Mammary epithelial cell (primary cell): ENCODE measurements at regions not wholly inside any gene's neighbourhood (a gene's known extent, or its start where the extent isn't known, plus 50 kb on each side); places are given as distances from the start of the nearest gene placed in this dataset.

Experiments
- EZH2 ChIP-seq: IDR thresholded peaks from 2 replicates; pipeline ENCODE4 v1.6.1; 2012; ENCODE audit warnings: low read length, inconsistent platforms, borderline replicate concordance
- TF ChIP-seq, protein P1 (sequence below), 2 donors: IDR thresholded peaks in 1 of 2; conservative IDR thresholded peaks in 1 of 2; 2 replicates each; pipeline ENCODE4 v1.5.1; 2011 to 2012; ENCODE audit warnings: inconsistent platforms in 2 of 2, low read length in 2 of 2, mild to moderate bottlenecking in 2 of 2, control low read depth in 1 of 2, low read depth in 1 of 2; ENCODE audit not compliant: insufficient read depth in 1 of 2; ENCODE audit errors: extremely low read depth in 1 of 2

DNA sequence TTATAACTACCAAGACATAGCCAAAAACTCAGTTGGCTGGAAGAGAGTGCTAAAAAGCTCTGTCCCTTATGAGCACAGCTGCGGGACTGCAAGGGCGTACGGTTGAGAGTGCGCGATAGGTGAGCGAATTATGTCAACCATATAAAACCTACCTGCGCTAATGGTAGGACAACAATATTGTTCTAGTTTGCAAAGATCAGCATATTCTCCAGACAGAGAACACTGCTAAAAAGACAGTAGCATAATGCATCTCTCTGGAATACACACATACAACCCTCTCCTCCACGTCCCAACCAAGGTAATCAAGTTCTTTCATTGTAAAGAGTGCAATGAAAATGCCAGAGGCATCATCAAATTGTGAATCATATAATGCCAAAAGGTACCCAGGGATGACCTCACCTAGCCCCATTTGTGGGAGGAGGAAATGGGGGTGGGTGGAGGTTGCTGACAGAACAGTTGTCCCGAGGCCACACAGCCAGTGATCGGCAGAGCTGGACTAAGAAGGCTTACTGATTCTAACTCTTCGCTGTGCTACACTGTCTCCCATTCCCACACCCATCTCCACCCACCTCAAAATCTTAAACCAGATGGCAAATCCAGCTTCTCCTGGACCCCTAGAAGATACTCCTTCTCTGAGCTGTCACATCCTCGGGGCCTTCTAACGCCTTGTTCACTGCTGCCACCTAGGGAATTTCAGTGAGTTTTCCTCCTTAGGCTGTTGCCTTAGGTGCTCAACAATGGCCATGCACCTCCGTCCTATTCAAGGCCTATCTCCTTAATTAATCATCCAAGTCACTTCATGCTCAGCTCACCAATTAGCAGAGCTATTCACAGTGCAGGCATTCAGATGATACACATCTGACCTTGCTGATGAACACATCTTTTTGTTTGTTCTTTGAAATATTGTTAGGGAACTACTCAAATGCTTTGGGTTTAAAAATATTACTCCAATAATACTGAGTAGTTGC lies 60.7 kb downstream of the RPL22L1 start:
- TF ChIP-seq, protein P1, sequence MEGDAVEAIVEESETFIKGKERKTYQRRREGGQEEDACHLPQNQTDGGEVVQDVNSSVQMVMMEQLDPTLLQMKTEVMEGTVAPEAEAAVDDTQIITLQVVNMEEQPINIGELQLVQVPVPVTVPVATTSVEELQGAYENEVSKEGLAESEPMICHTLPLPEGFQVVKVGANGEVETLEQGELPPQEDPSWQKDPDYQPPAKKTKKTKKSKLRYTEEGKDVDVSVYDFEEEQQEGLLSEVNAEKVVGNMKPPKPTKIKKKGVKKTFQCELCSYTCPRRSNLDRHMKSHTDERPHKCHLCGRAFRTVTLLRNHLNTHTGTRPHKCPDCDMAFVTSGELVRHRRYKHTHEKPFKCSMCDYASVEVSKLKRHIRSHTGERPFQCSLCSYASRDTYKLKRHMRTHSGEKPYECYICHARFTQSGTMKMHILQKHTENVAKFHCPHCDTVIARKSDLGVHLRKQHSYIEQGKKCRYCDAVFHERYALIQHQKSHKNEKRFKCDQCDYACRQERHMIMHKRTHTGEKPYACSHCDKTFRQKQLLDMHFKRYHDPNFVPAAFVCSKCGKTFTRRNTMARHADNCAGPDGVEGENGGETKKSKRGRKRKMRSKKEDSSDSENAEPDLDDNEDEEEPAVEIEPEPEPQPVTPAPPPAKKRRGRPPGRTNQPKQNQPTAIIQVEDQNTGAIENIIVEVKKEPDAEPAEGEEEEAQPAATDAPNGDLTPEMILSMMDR (conservative IDR thresholded peaks at IDR 0.05 in 1 of 2, IDR thresholded peaks at IDR 0.05 in 1 of 2; ENCODE audit: extremely low read depth in 1 of 2, insufficient read depth in 1 of 2, low read depth in 1 of 2, low read length in 2 of 2), result peak; percentile 70 to 79
- no peak for TF ChIP-seq EZH2
